ENCODE measurements at regions not wholly inside any gene's neighbourhood (a gene's known extent, or its start where the extent isn't known, plus 50 kb on each side); places are given as distances from the start of the nearest gene placed in this dataset.
A peak's percentile ranks its signal among the peaks of the same experiment; 100 is the strongest.

- H3K79me2 ChIP-seq (ENCODE audit: low read length) = no peaks in the 10 kb centered on the region
- TF ChIP-seq EZH2phosphoT487 (IDR thresholded peaks at IDR 0.05; ENCODE audit: low read depth) = no peak
- TF ChIP-seq, protein P1, sequence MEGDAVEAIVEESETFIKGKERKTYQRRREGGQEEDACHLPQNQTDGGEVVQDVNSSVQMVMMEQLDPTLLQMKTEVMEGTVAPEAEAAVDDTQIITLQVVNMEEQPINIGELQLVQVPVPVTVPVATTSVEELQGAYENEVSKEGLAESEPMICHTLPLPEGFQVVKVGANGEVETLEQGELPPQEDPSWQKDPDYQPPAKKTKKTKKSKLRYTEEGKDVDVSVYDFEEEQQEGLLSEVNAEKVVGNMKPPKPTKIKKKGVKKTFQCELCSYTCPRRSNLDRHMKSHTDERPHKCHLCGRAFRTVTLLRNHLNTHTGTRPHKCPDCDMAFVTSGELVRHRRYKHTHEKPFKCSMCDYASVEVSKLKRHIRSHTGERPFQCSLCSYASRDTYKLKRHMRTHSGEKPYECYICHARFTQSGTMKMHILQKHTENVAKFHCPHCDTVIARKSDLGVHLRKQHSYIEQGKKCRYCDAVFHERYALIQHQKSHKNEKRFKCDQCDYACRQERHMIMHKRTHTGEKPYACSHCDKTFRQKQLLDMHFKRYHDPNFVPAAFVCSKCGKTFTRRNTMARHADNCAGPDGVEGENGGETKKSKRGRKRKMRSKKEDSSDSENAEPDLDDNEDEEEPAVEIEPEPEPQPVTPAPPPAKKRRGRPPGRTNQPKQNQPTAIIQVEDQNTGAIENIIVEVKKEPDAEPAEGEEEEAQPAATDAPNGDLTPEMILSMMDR (IDR thresholded peaks at IDR 0.05; ENCODE audit: low read depth, low read length) = no peak
These were observed 452.9 kb upstream of the PRMT6 start for GRCh38 chr1:106603616-106604015.

DNA sequence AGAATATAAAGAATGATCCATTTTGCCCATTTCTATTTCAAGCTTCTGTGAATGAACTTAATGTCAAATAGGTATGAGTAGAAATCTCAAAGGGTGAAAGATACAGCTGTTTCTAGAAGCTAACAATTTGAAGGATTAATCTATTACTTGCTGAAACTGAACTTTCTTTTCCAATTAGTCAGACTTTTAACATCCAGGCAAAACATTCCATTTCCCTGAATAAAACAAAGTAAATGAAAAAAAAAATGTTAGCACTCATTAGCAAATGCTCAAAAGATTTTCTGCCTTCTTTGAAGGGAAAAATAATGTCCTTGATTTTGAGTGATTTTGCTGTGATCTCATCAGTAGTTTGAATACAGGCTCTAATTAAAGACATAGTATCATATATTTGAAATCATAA lies 447.6 kb upstream of the PRMT6 start:
- H2AFZ ChIP-seq (ENCODE audit: low read depth, low read length) = no peak overlapping the region
- H3K36me3 ChIP-seq (replicated peaks; ENCODE audit: low read depth, low read length) = peaks cover 3% of the 10 kb centered on the region
- peaks cover 5% of the 10 kb centered on the region for H3K4me1 ChIP-seq (ENCODE audit: low read length)

More at GRCh38 chr1:106603616-106604015, 452.9 kb upstream of the PRMT6 start:
- H3K4me1 ChIP-seq (ENCODE audit: low read length) = peaks cover 14% of the 10 kb centered on the region
- H4K20me1 ChIP-seq (ENCODE audit: insufficient read depth, low read length) = no peaks in the 10 kb centered on the region
- peaks cover 3% of the 10 kb centered on the region for H3K36me3 ChIP-seq (replicated peaks; ENCODE audit: low read depth, low read length)
- peak overlapping the region; percentile 16 for H3K4me2 ChIP-seq (ENCODE audit: low read length)
- H3K27me3 ChIP-seq (ENCODE audit: low read depth, low read length) = no peaks in the 10 kb centered on the region
- no peak overlapping the region for H3K4me3 ChIP-seq (ENCODE audit: low read length)
- H2AFZ ChIP-seq (ENCODE audit: low read depth, low read length) = no peak overlapping the region
- no peak overlapping the region for H3K9ac ChIP-seq (ENCODE audit: low read length)
- H3K9me3 ChIP-seq (ENCODE audit: insufficient read depth, low read length) = no peaks in the 10 kb centered on the region
- H3K27ac ChIP-seq (ENCODE audit: low read length) = peak overlapping the region; percentile 57

GRCh38 chr1:106613068-106613467 lies 443.4 kb upstream of the PRMT6 start:
- no peak overlapping the region for H3K27ac ChIP-seq (ENCODE audit: low read length)
- H3K4me3 ChIP-seq (ENCODE audit: low read length) = no peak overlapping the region
- H4K20me1 ChIP-seq (ENCODE audit: insufficient read depth, low read length) = no peaks in the 10 kb centered on the region
- no peak overlapping the region for H3K9ac ChIP-seq (ENCODE audit: low read length)
- no peaks in the 10 kb centered on the region for H3K9me3 ChIP-seq (ENCODE audit: insufficient read depth, low read length)
- TF ChIP-seq, protein P1 (IDR thresholded peaks at IDR 0.05; ENCODE audit: low read depth, low read length) = no peak
- no peak for TF ChIP-seq EZH2phosphoT487 (IDR thresholded peaks at IDR 0.05; ENCODE audit: low read depth)
- no peaks in the 10 kb centered on the region for H3K27me3 ChIP-seq (ENCODE audit: low read depth, low read length)
- no peak overlapping the region for H3K4me2 ChIP-seq (ENCODE audit: low read length)
- H2AFZ ChIP-seq (ENCODE audit: low read depth, low read length) = no peak overlapping the region
- no peaks in the 10 kb centered on the region for H3K79me2 ChIP-seq (ENCODE audit: low read length)
- H3K36me3 ChIP-seq (replicated peaks; ENCODE audit: low read depth, low read length) = no peaks in the 10 kb centered on the region
- no peaks in the 10 kb centered on the region for H3K4me1 ChIP-seq (ENCODE audit: low read length)

More for the DNA sequence above, 447.6 kb upstream of the PRMT6 start:
- no peak overlapping the region for H3K27ac ChIP-seq (ENCODE audit: low read length)
- H3K27me3 ChIP-seq (ENCODE audit: low read depth, low read length) = no peaks in the 10 kb centered on the region
- H3K9me3 ChIP-seq (ENCODE audit: insufficient read depth, low read length) = no peaks in the 10 kb centered on the region
- H3K9ac ChIP-seq (ENCODE audit: low read length) = no peak overlapping the region
- TF ChIP-seq, protein P1 (IDR thresholded peaks at IDR 0.05; ENCODE audit: low read depth, low read length) = no peak
- H4K20me1 ChIP-seq (ENCODE audit: insufficient read depth, low read length) = no peaks in the 10 kb centered on the region
- no peak overlapping the region for H3K4me2 ChIP-seq (ENCODE audit: low read length)
- H3K79me2 ChIP-seq (ENCODE audit: low read length) = no peaks in the 10 kb centered on the region
- no peak overlapping the region for H3K4me3 ChIP-seq (ENCODE audit: low read length)

- H3K27ac ChIP-seq (ENCODE audit: low read length) = no peak overlapping the region
- no peak overlapping the region for H3K4me2 ChIP-seq (ENCODE audit: low read length)
- no peaks in the 10 kb centered on the region for H3K4me1 ChIP-seq (ENCODE audit: low read length)
- H3K9ac ChIP-seq (ENCODE audit: low read length) = no peak overlapping the region
- H3K36me3 ChIP-seq (replicated peaks; ENCODE audit: low read depth, low read length) = no peaks in the 10 kb centered on the region
- H3K4me3 ChIP-seq (ENCODE audit: low read length) = no peak overlapping the region
- H2AFZ ChIP-seq (ENCODE audit: low read depth, low read length) = no peak overlapping the region
- no peaks in the 10 kb centered on the region for H3K79me2 ChIP-seq (ENCODE audit: low read length)
- no peaks in the 10 kb centered on the region for H3K27me3 ChIP-seq (ENCODE audit: low read depth, low read length)
- H4K20me1 ChIP-seq (ENCODE audit: insufficient read depth, low read length) = no peaks in the 10 kb centered on the region
- no peak for TF ChIP-seq EZH2phosphoT487 (IDR thresholded peaks at IDR 0.05; ENCODE audit: low read depth)
- TF ChIP-seq, protein P1 (IDR thresholded peaks at IDR 0.05; ENCODE audit: low read depth, low read length) = no peak
- no peaks in the 10 kb centered on the region for H3K9me3 ChIP-seq (ENCODE audit: insufficient read depth, low read length)
These were observed 442.6 kb upstream of the PRMT6 start for GRCh38 chr1:106613861-106614260.

Measured in OCI-LY3 (cell line).